ENCODE measurements at regions not wholly inside any gene's neighbourhood (a gene's known extent, or its start where the extent isn't known, plus 50 kb on each side); places are given as distances from the start of the nearest gene placed in this dataset.

- DNase-seq, result no peak
These were observed 630.2 kb upstream of the ATXN8OS start for GRCh38 chr13:69477451-69477850.

GRCh38 chr13:69474011-69474685, 633.5 kb upstream of the ATXN8OS start:
- Histone ChIP-seq H3K9me3 (peaks cover 0 to 8% (median 0%) of the 10 kb centered on the region in 11 donors), H3K4me1 (no peaks in the 10 kb centered on the region), H3K36me3 (no peaks in the 10 kb centered on the region), H3K27me3 (no peaks in the 10 kb centered on the region), H3K4me3 (no peak overlapping the region), H3K27ac (no peak overlapping the region)
- ATAC-seq, result no peak
- 56 to 63% methylated on average over 2 of the region's 2 CpGs for WGBS, 2 donors
- intact Hi-C loops (cut with DNase I), result no loop called here
- DNase-seq, result no peak
- no peak for TF ChIP-seq CTCF (IDR thresholded peaks at IDR 0.05)

More at GRCh38 chr13:69477451-69477850, 630.2 kb upstream of the ATXN8OS start:
- ATAC-seq, result no peak
- H3K4me1 ChIP-seq, result no peaks in the 10 kb centered on the region
- no peak overlapping the region for H3K4me3 ChIP-seq
- no peak overlapping the region for H3K27ac ChIP-seq
- no peaks in the 10 kb centered on the region for H3K27me3 ChIP-seq
- no peak for TF ChIP-seq CTCF (IDR thresholded peaks at IDR 0.05)
- no peaks in the 10 kb centered on the region for H3K36me3 ChIP-seq
- intact Hi-C loops (cut with DNase I), result no loop called here
- H3K9me3 ChIP-seq, result peaks cover 0 to 19% (median 0%) of the 10 kb centered on the region in 11 donors

GRCh38 chr13:69468624-69469023, 639.0 kb upstream of the ATXN8OS start:
- no peak for TF ChIP-seq CTCF (IDR thresholded peaks at IDR 0.05)
- Histone ChIP-seq H3K27me3 (no peaks in the 10 kb centered on the region), H3K9me3 (peaks cover 0 to 13% (median 0%) of the 10 kb centered on the region in 11 donors), H3K4me1 (no peaks in the 10 kb centered on the region), H3K27ac (no peak overlapping the region), H3K36me3 (no peaks in the 10 kb centered on the region), H3K4me3 (no peak overlapping the region)
- intact Hi-C loops (cut with DNase I), result no loop called here
- no peak for ATAC-seq
- DNase-seq, result no peak
- 44 to 59% methylated on average over 2 of the region's 2 CpGs for WGBS, 2 donors

GRCh38 chr13:69461397-69461796, 646.2 kb upstream of the ATXN8OS start:
- Histone ChIP-seq H3K4me3 (no peak overlapping the region), H3K27me3 (no peaks in the 10 kb centered on the region), H3K27ac (no peak overlapping the region), H3K36me3 (no peaks in the 10 kb centered on the region), H3K4me1 (no peaks in the 10 kb centered on the region), H3K9me3 (peaks cover 0 to 7% (median 0%) of the 10 kb centered on the region in 11 donors)
- intact Hi-C loops (cut with DNase I), result no loop called here
- no peak for TF ChIP-seq CTCF (IDR thresholded peaks at IDR 0.05)
- DNase-seq, result no peak
- WGBS, 2 donors, result 45 to 52% methylated on average over 2 of the region's 2 CpGs
- no peak for ATAC-seq

Data from heart right ventricle (tissue), 16 donors.